Anterior cingulate cortex (tissue), 58 donors: ENCODE measurements at regions not wholly inside any gene's neighbourhood (a gene's known extent, or its start where the extent isn't known, plus 50 kb on each side); places are given as distances from the start of the nearest gene placed in this dataset.

Experiments
- DNase-seq, 58 donors: peaks; one replicate each; lab custom pipeline; 2025; lab: John Stamatoyannopoulos, UW

- DNase-seq = no peak
Measured at GRCh38 chr2:41856946-41857345, 190.9 kb upstream of the PKDCC start.

- no peak for DNase-seq
Measured at GRCh38 chr2:41859615-41860514, 188.0 kb upstream of the PKDCC start.

- DNase-seq = no peak
Measured at GRCh38 chr2:41863062-41863461, 184.8 kb upstream of the PKDCC start.

- no peak for DNase-seq
Measured at GRCh38 chr2:41865263-41865662, 182.6 kb upstream of the PKDCC start.

GRCh38 chr2:41867553-41867952, 180.3 kb upstream of the PKDCC start:
- peak in 1 of 58 donors; percentile 46 for DNase-seq

GRCh38 chr2:41869542-41870264, 178.1 kb upstream of the PKDCC start:
- peak in 54 of 58 donors; percentile 16 to 82 (median 56) for DNase-seq

GRCh38 chr2:41870265-41870585, 177.6 kb upstream of the PKDCC start:
- DNase-seq = no peak

- DNase-seq = no peak
Measured at GRCh38 chr2:41871080-41871479, 176.7 kb upstream of the PKDCC start.

- no peak for DNase-seq
Measured at GRCh38 chr2:41872646-41873045, 175.2 kb upstream of the PKDCC start.

GRCh38 chr2:41873102-41874031, 174.5 kb upstream of the PKDCC start:
- peak in 2 of 58 donors; percentile 4 to 34 for DNase-seq

GRCh38 chr2:41877114-41877678, 170.6 kb upstream of the PKDCC start:
- no peak for DNase-seq

- DNase-seq = peak in 1 of 58 donors; percentile 4
Measured at GRCh38 chr2:41878056-41878455, 169.8 kb upstream of the PKDCC start.

- peak in 2 of 58 donors; percentile 3 to 14 for DNase-seq
Measured at GRCh38 chr2:41878716-41879234, 169.0 kb upstream of the PKDCC start.

GRCh38 chr2:41879235-41879916, 168.4 kb upstream of the PKDCC start:
- DNase-seq = peak in 20 of 58 donors; percentile 6 to 53 (median 32)

- DNase-seq = no peak
Measured at GRCh38 chr2:41880561-41881243, 167.1 kb upstream of the PKDCC start.

- no peak for DNase-seq
Measured at GRCh38 chr2:41881249-41881648, 166.6 kb upstream of the PKDCC start.

- DNase-seq = no peak
Measured at GRCh38 chr2:41884718-41885117, 163.1 kb upstream of the PKDCC start.

GRCh38 chr2:41886145-41886664, 161.6 kb upstream of the PKDCC start:
- no peak for DNase-seq

GRCh38 chr2:41886757-41887156, 161.1 kb upstream of the PKDCC start:
- DNase-seq = no peak
